ENCODE measurements at regions not wholly inside any gene's neighbourhood (a gene's known extent, or its start where the extent isn't known, plus 50 kb on each side); places are given as distances from the start of the nearest gene placed in this dataset.

DNA sequence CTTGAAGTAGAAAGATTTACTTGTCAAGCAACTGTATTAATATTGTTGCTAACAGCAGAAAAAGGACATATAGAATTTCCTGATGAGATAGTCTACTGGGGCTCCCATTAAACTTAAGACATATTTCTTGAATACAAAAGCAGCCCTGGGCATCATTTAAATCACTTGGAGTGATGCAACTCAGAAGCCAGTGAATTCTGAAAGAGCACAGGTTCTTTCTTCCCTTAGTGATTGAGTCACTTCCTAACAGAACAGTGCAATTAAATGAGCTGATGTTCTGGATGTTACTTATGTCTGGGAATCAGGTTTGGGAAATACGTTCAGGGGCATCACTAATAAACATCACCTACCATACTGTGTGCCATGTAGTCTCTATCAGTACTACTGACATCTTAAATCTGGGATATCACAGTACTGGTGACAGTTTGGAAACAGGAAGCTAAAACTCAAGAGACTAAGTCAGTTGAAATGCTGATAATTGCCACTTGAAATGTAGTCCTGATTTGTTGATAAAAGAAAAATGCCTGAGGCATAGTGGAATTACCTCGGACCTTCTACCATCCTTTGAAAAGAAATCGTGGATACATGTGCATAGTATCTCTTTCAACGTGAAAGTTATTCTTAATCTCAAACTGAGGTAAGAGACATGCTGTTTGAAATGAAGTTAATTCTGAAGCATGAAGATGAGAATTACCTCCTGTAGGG is 249.2 kb upstream of the GPRIN3 start:
- no peak for DNase-seq (ENCODE audit: low read depth in 3 of 3, low spot score in 1 of 3)

DNA sequence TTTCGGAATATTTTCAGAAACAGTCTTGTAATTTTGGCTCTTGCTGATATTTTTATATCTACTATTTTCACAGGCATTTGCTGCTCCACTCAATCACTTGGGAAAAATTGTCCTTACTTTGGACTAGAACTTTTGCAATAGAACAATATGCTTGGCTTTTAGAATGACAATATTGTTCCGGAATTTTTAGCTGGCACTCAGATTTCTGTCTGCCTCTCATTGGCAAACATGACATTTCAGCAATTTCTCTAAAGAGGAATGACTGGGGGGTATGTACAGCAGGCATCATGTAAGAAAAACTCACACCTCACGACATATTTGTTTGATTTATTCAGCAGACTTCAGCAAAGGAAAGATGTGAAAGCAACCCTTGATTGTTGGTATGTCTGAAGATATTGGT is 243.6 kb upstream of the GPRIN3 start:
- DNase-seq (ENCODE audit: low read depth in 3 of 3, low spot score in 1 of 3), result no peak

DNA sequence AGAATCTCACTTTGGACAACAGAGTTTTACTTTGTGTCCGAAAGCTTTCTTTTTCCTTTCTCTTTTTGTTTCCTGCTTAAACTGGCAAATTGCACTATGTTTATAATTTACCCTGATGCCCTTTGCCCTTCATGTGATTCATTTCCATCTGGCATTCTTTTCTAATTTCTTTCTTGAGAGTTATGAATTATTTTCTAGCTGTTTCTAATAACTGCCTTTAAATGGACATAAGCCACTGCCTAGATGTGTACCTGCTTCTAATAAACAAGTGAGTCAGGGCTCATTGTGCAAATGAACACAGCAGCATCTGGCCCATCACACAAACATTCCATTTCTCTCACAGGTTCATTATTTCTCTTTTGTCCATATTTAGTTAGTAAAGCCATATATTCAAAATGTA is 242.3 kb upstream of the GPRIN3 start:
- no peak for DNase-seq (ENCODE audit: low read depth in 3 of 3, low spot score in 1 of 3)

DNA sequence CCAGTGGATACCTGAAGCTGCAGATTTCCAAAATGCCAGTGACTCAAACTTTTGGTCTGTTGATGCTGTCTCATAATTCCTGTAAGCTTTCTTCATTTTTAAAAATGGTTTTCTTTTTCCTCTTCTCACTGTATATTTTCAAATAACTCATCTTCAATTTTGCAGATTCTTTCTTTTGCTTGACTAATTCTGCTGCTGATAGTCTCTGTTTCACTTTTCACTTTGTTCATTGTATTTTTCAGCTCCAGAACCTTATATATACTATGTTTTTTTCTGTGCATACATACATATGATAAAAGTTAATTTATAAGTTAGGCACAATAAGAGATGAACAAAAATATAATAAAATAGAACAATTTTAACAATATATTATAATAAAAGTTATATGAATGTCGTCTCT is 237.7 kb upstream of the GPRIN3 start:
- no peak for DNase-seq (ENCODE audit: low read depth in 3 of 3, low spot score in 1 of 3)

DNA sequence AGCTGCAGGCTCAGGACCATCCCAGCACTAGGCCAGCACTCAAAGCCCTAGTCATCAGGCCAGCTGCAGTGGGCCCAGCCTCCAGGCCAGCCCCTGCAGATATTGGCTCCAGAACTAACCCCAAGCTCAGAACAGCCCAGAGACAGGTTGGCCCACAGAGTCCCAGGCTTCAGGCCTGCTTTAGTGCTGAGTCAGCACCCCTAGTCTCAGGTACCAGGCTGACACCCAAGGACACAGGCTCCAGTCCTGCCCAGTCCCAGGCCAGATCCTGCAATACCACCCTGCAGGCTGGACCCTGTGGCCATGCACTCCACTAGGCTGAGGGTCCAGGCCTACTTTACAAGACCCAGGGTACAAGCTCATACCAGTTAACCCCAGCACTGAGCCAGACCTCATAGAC is 234.4 kb upstream of the GPRIN3 start:
- DNase-seq (ENCODE audit: low read depth in 3 of 3, low spot score in 1 of 3), result no peak

DNA sequence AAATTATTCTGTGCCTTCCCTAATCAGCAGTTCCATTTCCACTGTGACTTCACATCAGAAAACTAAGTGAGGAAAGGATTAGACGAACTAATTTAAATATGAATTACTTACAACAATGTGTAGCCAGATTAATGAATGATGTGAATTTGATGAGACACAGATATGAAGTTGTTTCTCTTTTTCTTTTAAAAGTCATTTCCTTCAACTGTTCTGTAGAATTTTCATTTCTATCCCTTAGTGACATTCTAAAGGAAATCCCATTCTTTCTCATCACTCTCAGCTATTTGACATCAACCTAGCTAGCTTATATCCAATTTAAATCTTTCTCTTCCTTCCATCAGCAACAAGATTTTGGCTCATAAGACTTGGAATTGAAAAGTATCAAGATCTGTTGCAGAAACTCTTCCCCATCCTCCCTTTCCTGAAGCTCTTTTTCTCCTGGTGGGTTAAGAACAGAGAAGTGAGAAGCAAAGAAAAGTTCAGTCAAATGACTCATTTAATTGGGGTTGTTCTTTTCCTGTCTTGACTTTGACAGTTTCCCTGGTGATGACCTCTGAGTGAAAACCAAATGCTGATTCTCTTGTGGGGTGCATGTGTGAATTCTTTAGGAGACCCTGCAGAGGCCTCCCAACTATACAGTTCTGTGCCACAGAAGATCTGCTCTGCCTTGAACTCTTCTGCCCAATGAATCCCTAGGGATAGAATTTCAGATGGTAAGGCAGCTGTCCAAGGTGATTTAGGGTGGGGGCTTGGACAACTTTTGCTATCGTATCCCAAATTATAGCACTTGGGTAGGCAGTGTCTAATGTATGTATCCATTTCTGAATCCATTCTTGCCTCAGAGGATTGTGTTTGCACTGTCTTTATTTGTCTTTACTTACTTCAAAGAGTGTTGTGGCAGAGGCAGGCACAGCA is 232.5 kb upstream of the GPRIN3 start:
- DNase-seq (ENCODE audit: low read depth in 3 of 3, low spot score in 1 of 3), result no peak

DNA sequence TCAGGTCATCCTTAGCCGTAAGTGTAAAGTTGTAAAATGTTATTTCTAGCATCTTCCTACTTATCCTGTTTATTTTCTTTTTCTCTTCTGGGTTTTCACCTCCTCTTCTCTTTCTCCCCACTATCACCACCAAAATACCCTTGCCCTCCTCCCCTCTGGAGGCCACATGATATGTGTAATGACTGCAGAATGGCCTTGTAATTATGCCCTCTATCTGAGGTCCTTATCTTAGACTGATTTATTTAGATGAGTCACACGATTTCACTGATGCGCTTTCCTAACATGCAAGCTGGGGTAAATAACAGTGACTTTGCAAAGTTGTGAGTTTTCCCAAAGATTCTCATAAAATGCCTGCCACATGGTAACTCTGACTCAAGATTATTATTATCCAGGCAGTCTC is 231.8 kb upstream of the GPRIN3 start:
- no peak for DNase-seq (ENCODE audit: low read depth in 3 of 3, low spot score in 1 of 3)

DNA sequence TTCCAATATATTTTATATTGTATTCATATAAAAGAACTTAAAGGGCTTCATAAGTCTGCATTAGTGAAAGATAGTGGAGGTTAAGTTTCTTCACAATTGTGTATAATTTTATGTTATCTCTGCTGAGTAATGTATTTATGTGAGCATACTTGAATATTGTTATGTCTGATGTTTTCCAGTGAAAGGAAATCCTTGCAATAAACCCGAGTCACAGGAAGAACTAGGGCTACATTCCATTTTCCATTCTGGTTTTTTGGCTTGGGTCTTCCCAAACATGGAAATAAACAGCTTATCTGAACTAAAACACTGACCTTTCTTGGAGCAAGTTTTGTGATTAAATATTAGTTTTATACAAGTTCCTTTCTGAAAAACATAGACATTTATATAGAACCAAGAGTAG is 231.3 kb upstream of the GPRIN3 start:
- DNase-seq (ENCODE audit: low read depth in 3 of 3, low spot score in 1 of 3), result no peak

DNA sequence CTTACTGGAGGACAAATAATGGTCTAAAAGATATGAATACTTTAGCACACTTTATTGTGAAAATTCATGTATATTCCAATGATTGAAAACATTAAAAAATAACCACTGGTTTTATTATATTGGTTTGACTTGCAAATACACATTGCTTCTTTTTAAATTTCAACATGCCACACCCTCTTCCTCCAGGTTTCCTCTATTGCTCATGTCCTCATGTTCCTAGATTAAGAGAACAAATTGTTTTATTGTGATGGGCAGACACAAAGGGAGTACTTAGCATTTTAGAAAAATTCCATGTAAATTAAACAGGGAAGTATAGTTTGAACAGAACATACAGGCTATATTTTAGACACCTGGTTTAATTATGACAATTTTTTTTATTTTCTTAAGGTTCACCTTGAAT is 230.6 kb upstream of the GPRIN3 start:
- DNase-seq (ENCODE audit: low read depth in 3 of 3, low spot score in 1 of 3), result no peak

DNA sequence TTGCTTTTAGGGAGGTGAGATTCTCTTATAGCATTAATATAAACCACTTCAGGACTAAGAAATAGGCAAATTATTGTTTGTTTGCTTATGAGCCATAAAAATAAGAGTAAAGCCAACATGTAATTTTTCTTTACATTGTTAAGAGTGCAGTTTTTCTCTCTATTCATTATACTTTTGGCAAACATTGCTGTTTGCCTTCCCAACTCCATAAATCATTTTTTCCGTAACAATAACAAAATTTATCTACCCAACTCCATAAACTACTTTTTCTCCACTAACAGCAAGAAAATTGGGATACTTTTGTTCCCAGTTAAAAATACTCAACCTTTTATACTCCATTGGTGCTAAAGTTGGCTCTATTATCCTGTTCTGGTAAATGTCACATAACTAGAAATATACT is 229.7 kb upstream of the GPRIN3 start:
- DNase-seq (ENCODE audit: low read depth in 3 of 3, low spot score in 1 of 3), result no peak

DNA sequence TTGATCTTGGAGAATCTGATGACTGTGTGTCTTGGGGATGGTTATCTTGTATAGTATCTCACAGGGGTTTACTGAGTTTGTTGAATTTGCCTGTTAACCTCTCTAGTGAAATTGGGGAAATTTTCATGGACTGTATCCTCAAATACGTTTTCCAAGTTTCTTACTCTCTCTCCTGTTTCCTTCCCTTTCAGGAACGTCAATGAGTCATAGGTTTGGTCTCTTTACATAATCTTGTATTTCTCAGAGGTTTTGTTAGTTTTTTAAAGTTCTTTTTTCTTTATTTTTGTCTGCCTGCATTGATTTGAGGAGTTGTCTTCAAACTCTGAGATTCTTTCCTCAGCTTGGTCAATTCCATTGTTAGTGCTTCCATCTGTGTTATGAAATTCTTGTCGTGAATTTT is 227.7 kb upstream of the GPRIN3 start:
- no peak for DNase-seq (ENCODE audit: low read depth in 3 of 3, low spot score in 1 of 3)

DNA sequence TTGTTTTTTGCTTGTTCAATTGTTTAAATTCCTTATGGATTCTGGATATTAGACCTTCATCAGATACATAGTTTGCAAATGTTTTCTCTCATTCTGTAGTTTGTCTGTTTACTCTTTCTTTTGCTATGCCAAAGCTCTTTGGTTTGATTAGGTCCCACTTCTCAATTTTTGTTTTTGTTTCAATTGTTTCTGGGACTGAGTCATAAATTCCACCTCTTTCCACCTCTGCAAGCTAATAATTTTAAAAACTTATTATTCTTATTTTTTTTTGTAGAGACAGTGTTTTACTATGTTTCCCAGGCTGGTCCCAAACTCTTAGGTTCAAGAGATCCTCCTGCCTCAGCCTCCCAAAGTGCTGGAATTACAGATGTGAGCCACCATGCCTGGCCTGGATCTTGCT is 226.8 kb upstream of the GPRIN3 start:
- no peak for DNase-seq (ENCODE audit: low read depth in 3 of 3, low spot score in 1 of 3)

DNA sequence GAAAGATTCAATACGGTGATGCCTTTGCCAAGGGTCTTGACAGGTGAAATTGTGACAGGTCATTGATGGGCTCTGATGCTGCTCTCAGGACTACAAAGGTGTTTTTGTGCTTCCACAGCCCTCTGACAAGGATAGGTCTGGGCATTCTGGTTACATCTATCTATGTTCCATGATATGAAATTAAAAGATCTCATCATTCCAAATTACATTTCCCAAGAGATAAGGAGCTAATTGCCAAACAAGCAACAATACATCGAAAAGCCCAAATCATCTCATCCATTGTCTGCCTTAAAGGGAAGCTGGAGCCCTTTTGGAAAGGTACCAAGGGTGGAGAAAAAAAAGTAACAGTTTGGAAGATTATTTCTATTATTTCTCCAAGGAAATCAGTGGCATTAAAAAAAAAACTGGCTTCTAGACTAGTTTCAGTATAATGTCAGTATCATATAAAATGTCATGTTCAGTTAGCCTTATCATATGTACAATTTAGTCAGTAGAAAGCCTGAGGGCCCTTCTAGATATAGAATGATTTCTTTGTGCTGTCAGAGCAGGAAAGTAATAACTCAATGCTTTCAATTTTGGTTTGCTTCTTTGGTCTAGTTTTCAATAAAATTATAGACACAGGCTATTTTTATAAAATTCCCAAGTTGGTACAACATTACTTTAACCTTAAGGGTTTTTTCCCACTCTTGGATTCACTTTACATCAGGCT is 224.5 kb upstream of the GPRIN3 start:
- no peak for DNase-seq (ENCODE audit: low read depth in 3 of 3, low spot score in 1 of 3)

DNA sequence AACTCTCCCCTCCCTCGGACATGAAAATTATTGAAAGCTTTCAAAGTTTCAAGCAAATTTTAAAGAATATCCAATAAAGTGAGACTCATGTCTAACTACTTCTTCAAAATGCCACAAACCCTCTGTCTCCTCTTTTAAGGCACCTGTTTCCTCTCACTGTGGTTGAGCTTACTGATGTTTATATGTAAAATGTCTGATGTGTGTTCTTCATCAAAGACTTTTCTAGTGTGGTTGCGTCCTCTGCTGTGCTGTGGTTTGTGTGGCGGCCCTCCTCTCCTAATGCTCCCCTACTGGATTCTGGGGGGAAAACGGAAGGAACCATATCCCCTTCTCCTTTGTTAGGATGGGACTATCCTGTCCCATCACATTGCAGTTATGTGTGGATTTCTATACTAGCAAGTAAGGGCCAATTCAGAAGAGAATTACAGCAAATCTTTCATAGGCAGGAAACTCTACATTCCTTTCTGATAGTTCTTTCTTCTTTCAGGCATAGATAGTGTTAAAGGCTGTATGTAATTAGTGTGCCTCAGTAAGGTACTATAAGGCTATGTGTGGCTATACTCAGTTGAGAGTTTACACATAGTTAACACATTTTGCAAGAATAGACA is 221.0 kb upstream of the GPRIN3 start:
- no peak for DNase-seq (ENCODE audit: low read depth in 3 of 3, low spot score in 1 of 3)

DNA sequence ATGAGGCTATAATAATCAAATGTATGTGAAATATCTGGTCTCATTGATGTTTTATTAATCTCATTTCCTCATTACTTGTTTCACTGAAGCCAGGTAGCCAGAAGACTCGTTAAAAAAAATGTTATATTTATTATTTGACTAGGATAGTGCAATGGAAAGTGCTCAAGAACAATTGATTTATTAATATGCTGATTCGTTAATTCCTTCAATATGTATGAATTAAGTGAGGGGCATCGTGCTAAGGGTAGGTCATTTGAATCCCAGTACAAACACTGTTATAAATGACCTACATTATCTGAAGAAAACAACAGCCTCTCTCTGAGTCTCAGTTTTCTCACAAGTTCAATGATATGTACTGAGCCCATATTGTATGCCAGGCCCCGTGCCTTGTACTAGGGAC is 214.2 kb upstream of the GPRIN3 start:
- no peak for DNase-seq (ENCODE audit: low read depth in 3 of 3, low spot score in 1 of 3)

DNA sequence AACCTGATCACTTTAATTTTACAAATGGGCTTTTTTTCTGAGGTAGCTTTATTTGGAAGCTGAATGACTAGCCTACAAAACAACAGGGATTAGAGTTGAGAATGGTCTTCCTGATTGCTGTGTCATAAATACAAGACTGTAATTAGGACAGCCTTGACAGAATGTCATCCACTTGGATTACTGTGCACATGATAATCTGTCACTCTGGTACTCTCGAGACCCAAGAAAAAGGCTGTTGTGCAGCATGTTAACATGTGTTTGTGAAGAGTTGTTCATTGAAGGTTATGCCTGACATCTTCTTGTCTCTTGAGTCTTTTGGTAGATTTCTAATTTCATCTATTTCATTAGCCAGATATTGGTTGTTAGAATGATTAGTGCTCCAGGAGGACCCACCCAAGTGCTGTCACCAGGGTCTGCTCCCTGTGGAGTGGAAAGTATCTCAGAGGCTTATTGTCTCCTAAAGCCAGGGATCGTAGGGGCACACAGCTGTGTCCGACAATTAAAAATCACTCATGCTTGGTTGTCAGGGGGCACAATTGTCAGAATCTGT is 212.2 kb upstream of the GPRIN3 start:
- no peak for DNase-seq (ENCODE audit: low read depth in 3 of 3, low spot score in 1 of 3)

DNA sequence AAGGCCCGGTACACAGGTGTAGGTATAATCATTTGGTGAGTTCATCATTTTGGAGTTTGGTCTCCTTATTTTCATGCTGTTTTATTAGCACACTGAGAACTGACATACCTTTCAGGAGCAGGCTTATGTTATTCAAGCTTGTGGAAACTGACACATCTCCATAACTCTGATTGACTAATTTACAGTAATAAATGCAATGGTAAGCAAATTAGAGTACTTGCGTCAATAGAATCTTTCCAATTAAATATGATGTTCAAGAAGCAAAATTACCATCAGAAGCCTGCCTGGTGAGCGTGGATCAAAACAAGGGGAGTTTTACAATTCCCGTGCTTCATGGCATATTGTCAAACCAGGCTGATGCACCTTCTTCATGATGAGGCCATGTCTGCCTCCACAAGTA is 210.7 kb upstream of the GPRIN3 start:
- no peak for DNase-seq (ENCODE audit: low read depth in 3 of 3, low spot score in 1 of 3)

DNA sequence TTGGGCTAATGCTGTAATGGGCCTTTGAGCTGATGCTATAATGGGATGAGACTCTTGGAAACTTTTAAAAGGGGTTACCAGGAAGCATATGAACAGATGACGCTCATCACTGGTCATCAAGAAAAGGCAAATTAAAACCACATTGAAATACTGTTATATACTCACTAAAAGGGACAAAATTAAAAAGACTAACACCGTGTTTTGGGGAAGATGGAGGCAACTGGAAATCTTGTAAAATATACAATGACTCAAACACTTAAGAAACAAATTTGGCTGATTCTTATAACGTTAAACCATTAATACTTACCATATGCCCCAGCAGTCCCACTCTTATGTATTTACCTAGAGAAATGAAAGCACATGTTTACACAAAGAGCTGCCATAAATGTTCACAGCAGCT is 207.2 kb upstream of the GPRIN3 start:
- no peak for DNase-seq (ENCODE audit: low read depth in 3 of 3, low spot score in 1 of 3)

DNA sequence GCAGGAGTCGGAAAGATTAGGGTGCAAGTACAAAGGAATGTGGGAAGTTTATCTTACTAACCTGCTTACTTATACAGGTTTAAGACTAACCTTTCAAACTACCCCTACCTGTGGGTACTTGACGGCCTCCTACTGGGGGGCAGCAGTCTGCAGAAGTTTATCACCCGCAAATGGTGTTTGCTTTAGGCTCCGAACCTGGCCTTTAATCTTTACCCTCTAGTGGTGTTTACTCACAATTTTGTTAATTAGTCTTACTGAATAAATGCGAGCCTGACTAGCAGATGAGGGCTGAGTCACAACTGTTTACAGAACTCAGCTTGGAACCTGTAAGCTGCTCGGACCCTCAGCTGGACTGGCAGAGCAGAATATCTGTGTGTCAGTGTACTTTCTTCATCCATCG is 204.2 kb upstream of the GPRIN3 start:
- DNase-seq (ENCODE audit: low read depth in 3 of 3, low spot score in 1 of 3), result no peak

DNA sequence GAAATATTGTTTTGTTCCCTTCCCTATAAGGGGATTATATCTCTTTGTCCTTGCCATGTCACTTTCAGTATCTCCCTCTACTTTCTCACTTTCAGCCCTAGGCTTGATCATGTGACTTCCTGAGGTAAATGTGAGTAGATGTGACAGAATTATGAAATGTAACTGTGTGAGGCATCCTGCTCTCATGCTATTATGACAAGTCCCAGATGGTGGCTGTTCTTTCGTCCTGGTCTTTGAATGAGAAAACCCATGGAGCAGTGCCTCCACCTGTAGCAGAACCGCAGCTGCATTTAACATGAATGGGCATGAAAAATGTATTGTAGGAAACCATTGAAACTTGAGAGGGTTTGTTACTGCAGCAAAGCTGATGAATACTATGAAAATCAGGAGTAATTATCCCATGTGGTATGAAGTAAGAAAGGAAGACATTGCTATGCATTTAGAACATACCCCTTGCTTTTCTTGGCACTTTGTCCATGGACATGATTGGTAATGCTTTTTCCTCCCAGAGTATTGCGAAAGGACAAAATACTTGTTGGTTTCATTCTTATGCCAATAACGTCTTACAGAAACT is 202.2 kb upstream of the GPRIN3 start:
- no peak for DNase-seq (ENCODE audit: low read depth in 3 of 3, low spot score in 1 of 3)

DNA sequence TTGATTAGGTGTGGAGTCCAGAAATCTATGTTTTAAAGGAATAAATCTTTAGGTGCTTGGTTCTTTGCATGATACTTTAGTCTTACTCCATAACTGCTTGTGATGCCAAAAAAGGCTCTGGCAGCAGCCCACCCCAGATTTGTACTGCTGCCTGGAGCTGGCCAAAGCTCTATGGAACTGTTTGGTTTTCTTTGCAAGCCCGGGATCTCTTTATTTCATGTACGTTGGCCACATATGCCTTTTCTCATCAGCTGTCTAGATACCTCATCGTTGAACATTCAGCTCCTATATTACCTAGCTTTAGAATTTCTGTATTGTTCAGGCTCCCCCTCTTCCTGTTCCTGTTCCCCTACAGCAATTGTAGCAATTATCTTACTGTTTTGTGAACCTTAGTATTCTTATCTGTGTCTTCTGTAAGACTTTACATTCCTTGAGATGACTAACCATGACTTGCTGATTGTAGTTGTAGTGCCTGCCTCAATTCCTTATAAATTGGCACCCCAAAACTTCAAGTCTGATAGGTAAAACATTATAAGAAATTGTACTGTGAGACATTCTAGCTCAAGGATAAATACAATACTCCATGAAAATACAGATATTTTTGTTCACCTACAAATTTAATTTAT is 199.4 kb upstream of the GPRIN3 start:
- no peak for DNase-seq (ENCODE audit: low read depth in 3 of 3, low spot score in 1 of 3)
